HG03095 (cell line): ENCODE measurements at regions not wholly inside any gene's neighbourhood (a gene's known extent, or its start where the extent isn't known, plus 50 kb on each side); places are given as distances from the start of the nearest gene placed in this dataset.
"Not testable (repeated sequence)": the region's sequence is repeated elsewhere in the genome, so short reads cannot be mapped to it uniquely, and the experiment has no call there.

ENCODE experiments used
- ATAC-seq: cut with Tn5 transposase; IDR thresholded peaks from one replicate; pipeline ENCODE4 v1.9.1; 2021; ENCODE audit warnings: moderate library complexity; ENCODE audit not compliant: unreplicated experiment

GRCh38 chr5:75951158-75951557 lies 132.0 kb upstream of the SV2C start:
- no peak for ATAC-seq

- no peak for ATAC-seq
These were observed 134.7 kb upstream of the SV2C start for GRCh38 chr5:75948438-75948837.

- no peak for ATAC-seq
These were observed 142.8 kb upstream of the SV2C start for GRCh38 chr5:75940418-75940817.

- ATAC-seq = no peak
These were observed 147.6 kb upstream of the SV2C start for GRCh38 chr5:75935572-75935971.

GRCh38 chr5:75933489-75933888 lies 149.7 kb upstream of the SV2C start:
- ATAC-seq = no peak

- no peak for ATAC-seq
These were observed 152.0 kb upstream of the SV2C start for GRCh38 chr5:75931175-75931574.

GRCh38 chr5:75928992-75929391 lies 154.2 kb upstream of the SV2C start:
- ATAC-seq = no peak

GRCh38 chr5:75922480-75922879 lies 160.7 kb upstream of the SV2C start:
- no peak for ATAC-seq

GRCh38 chr5:75921011-75921410 lies 162.2 kb upstream of the SV2C start:
- ATAC-seq = no peak

- ATAC-seq = no peak
These were observed 167.0 kb upstream of the SV2C start for GRCh38 chr5:75916144-75916543.

GRCh38 chr5:75909223-75909622 lies 174.0 kb upstream of the SV2C start:
- no peak for ATAC-seq

GRCh38 chr5:75907651-75908050 lies 175.5 kb upstream of the SV2C start:
- no peak for ATAC-seq

GRCh38 chr5:75894482-75894881 lies 177.2 kb upstream of the POC5 start:
- ATAC-seq = no peak

- ATAC-seq = no peak
These were observed 174.5 kb upstream of the POC5 start for GRCh38 chr5:75891736-75892135.

- ATAC-seq = no peak
These were observed 173.8 kb upstream of the POC5 start for GRCh38 chr5:75891020-75891419.

- ATAC-seq = no peak
These were observed 173.3 kb upstream of the POC5 start for GRCh38 chr5:75890546-75890945.

- no peak for ATAC-seq
These were observed 169.5 kb upstream of the POC5 start for GRCh38 chr5:75886706-75887105.

GRCh38 chr5:75885849-75886596 lies 168.8 kb upstream of the POC5 start:
- no peak for ATAC-seq

- no peak for ATAC-seq
These were observed 168.1 kb upstream of the POC5 start for GRCh38 chr5:75885321-75885720.

GRCh38 chr5:75869891-75870290 lies 152.7 kb upstream of the POC5 start:
- no peak for ATAC-seq

- ATAC-seq = no peak
These were observed 145.6 kb upstream of the POC5 start for GRCh38 chr5:75862872-75863271.

GRCh38 chr5:75859621-75860020 lies 142.4 kb upstream of the POC5 start:
- not testable (repeated sequence) for ATAC-seq

GRCh38 chr5:75856056-75856455 lies 138.8 kb upstream of the POC5 start:
- no peak for ATAC-seq
